Stomach (tissue), 8 donors: ENCODE measurements at regions not wholly inside any gene's neighbourhood (a gene's known extent, or its start where the extent isn't known, plus 50 kb on each side); places are given as distances from the start of the nearest gene placed in this dataset.
"Not testable (repeated sequence)": the region's sequence is repeated elsewhere in the genome, so short reads cannot be mapped to it uniquely, and the experiment has no call there.

Source experiments
- DNase-seq, 2 donors: peaks; one replicate each; pipeline versions ENCODE4 v3.0.0 to v3.0.0-alpha.2; 2013 to 2019
- H3K27ac ChIP-seq, 5 donors: fragments of 200-600 bp in 4 of 5; sonication (generic) in 4 of 5; one replicate each; pipeline ENCODE4 v1.5.1; 2013 to 2019; ENCODE audit warnings: mild to moderate bottlenecking in 1 of 5, moderate library complexity in 1 of 5
- H3K27me3 ChIP-seq, 3 donors: fragments of 200-600 bp; sonication (generic); one replicate each; pipeline ENCODE4 v1.5.1; 2017 to 2019; ENCODE audit warnings: mixed run types in 1 of 3
- H3K36me3 ChIP-seq, 4 donors: fragments of 200-600 bp; sonication (generic); 1 replicate in 3 of 4; 2 replicates in 1 of 4; pipeline ENCODE4 v1.5.1; 2016 to 2019
- H3K4me1 ChIP-seq, 4 donors: fragments of 200-600 bp; sonication (generic); one replicate each; pipeline ENCODE4 v1.5.1; 2016 to 2019
- H3K4me3 ChIP-seq, 4 donors: fragments of 200-600 bp; sonication (generic) in 3 of 4; one replicate each; pipeline ENCODE4 v1.5.1; 2016 to 2019; ENCODE audit warnings: mild to moderate bottlenecking in 1 of 4
- H3K9me3 ChIP-seq, 4 donors: fragments of 200-600 bp; sonication (generic); one replicate each; pipeline ENCODE4 v1.5.1; 2016 to 2019
- EP300 ChIP-seq: sonication (generic); formaldehyde crosslinking; IDR thresholded peaks from one replicate; pipeline ENCODE4 v1.6.1; 2017; ENCODE audit warnings: antibody characterized with exemption
- POLR2A ChIP-seq, 4 donors: fragments of 450-650 bp; IDR thresholded peaks; one replicate each; pipeline ENCODE4 v1.6.1; 2016; ENCODE audit warnings: antibody characterized with exemption in 4 of 4, control low read depth in 2 of 4, mild to moderate bottlenecking in 1 of 4, moderate library complexity in 1 of 4
- POLR2AphosphoS5 ChIP-seq, 3 donors: sonication (generic); formaldehyde crosslinking; IDR thresholded peaks; one replicate each; pipeline ENCODE4 v1.6.1; 2016; ENCODE audit warnings: antibody characterized with exemption in 3 of 3
- WGBS, 5 donors: extraction: QIAGEN DNeasy Blood & Tissue Kit in 3 of 5; methylation state at CpG; one replicate each; pipeline versions ENCODE4 v1.1.5 to v1.1.7; 2013 to 2018; 5-methylcytosine and 5-hydroxymethylcytosine counted together
- intact Hi-C: fragments of 100-400 bp; cut with DNase I; formaldehyde crosslinking; loops from one replicate; pipeline ENCODE4 v1.15.1; 2023; ENCODE audit warnings: low total_unique reads
- TF ChIP-seq, protein P1 (sequence below), 7 experiments: fragments of 450-650 bp in 4 of 7; fragments of 200-600 bp in 3 of 7; sonication (generic) in 3 of 7; IDR thresholded peaks; one replicate each; pipeline ENCODE4 v1.5.1; 2016 to 2019; ENCODE audit warnings: antibody characterized with exemption in 7 of 7, control low read depth in 2 of 7, mild to moderate bottlenecking in 1 of 7
- donor health status: healthy with polysubstance abuse.
- donor health status: Bipolar disorder and iron deficiency.
- donor health status: healthy.

DNA sequence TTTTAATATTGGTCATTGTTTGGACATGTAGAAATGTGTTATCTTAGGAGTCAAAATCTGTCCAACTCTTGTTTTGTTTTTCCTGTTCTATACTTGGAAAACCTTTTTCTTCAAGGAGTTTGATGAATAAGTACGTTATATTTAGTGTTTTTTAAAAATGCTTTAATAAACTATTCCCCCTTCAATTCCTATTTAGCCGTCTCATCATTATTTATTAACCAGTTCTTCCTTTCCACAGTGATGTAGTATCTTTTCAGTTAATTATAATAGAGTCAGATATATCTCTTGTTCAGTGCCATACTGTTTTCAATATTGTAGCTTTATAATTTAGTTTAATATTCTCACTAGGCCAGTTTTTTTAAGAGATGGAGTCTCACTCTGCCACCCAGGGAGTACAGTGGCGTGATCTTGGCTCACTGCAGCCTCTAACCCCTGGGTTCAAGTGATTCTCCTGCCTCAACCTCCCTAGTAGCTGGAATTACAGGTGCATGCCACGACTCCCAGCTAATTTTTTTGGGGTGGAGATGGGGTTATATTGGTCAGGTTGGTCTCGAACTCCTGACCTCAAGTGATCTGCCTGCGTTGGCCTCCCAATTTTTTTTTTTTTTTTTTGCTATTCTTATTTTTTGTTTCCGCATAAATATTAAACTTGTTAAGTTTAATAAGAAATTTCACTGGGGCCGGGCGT is 72.9 kb downstream of the KPNA2 start:
- no peak for DNase-seq
- Histone ChIP-seq H3K9me3 (peaks cover 0 to 3% (median 0%) of the 10 kb centered on the region in 4 donors), H3K36me3 (peaks cover 0 to 7% (median 0%) of the 10 kb centered on the region in 4 donors), H3K27ac (no peak overlapping the region), H3K27me3 (no peaks in the 10 kb centered on the region), H3K4me3 (no peak overlapping the region), H3K4me1 (peaks cover 0 to 39% (median 14%) of the 10 kb centered on the region in 4 donors)
- TF ChIP-seq EP300 (no peak), POLR2AphosphoS5 (IDR thresholded peaks at IDR 0.05) (no peak), POLR2A (IDR thresholded peaks at IDR 0.05) (no peak)
- intact Hi-C loops = no loop called here
- 80 to 96% (median 85%) methylated on average over 9 of the region's 9 CpGs for WGBS, 5 donors

DNA sequence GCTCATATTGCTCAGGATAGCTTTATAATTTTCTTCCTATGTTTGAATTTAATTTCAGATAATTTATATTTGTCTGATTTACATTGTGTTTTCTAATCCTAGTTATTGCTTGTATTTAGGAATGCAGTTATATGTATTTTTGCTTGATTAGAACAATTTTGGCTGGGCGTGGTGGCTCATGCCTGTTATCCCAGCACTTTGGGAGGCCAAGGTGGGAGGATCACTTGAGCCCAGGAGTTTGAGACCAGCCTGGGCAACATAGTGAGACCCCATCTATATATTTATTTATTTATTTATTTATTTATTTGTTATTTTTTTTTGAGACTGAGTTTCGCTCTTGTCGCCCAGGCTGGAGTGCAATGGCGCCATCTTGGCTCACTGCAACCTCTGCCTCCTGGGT is 73.9 kb downstream of the KPNA2 start:
- intact Hi-C loops, DNase-seq, H3K27me3 ChIP-seq, H3K9me3 ChIP-seq, H3K4me3 ChIP-seq, H3K27ac ChIP-seq: not testable (repeated sequence)
- 99 to 100% (median 100%) methylated on average over 4 of the region's 4 CpGs for WGBS, 5 donors
- peaks cover 0 to 32% (median 8%) of the 10 kb centered on the region in 4 donors for H3K4me1 ChIP-seq
- H3K36me3 ChIP-seq = peaks cover 0 to 12% (median 4%) of the 10 kb centered on the region in 4 donors

DNA sequence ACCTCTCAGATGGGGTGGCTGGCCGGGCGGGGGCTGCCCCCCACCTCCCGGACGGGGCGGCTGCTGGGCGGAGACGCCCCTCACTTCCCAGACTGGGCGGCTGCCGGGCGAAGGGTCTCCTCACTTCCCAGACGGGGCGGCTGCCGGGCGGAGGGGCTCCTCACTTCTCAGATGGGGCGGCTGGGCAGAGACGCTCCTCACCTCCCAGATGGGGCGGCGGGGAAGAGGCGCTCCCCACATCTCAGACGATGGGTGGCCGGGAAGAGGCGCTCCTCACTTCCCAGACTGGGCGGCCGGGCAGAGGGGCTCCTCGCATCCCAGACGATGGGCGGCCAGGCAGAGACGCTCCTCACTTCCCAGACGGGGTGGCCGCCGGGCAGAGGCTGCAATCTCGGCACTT is 80.7 kb downstream of the KPNA2 start:
- H3K27ac ChIP-seq, H3K4me1 ChIP-seq, H3K27me3 ChIP-seq, H3K9me3 ChIP-seq, intact Hi-C loops, DNase-seq, H3K4me3 ChIP-seq: not testable (repeated sequence)
- WGBS, 5 donors = 95 to 99% (median 98%) methylated on average over 21 to 32 of the region's 32 CpGs
- peaks cover 11 to 71% (median 67%) of the 10 kb centered on the region in 4 donors for H3K36me3 ChIP-seq

DNA sequence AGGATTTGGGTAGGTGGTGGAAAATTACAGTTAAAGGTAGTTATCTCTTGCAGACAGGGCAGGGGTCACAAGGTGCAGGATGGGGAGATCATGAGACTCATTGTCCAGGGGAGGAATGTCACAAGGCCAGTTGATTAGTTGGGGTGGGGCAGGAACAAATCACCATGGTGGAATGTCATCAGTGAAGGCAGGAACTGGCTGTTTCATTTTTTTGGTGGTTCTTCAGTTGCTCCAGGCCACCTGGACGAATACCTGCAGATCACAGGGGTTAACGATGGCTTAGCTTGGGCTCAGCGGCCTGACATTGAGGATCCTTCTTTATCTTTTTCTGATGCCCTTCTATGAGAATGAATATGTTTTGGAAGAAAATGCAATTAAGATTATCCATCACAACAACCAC is 87.1 kb downstream of the KPNA2 start:
- Histone ChIP-seq H3K9me3 (peaks cover 0 to 5% (median 0%) of the 10 kb centered on the region in 4 donors), H3K4me1 (peaks cover 0 to 11% (median 0%) of the 10 kb centered on the region in 4 donors), H3K4me3 (no peak overlapping the region), H3K36me3 (peaks cover 19 to 84% (median 79%) of the 10 kb centered on the region in 4 donors), H3K27me3 (no peaks in the 10 kb centered on the region), H3K27ac (no peak overlapping the region)
- WGBS, 5 donors = 97 to 99% (median 98%) methylated on average over 3 of the region's 3 CpGs
- no peak for TF ChIP-seq EP300
- TF ChIP-seq, protein P1, sequence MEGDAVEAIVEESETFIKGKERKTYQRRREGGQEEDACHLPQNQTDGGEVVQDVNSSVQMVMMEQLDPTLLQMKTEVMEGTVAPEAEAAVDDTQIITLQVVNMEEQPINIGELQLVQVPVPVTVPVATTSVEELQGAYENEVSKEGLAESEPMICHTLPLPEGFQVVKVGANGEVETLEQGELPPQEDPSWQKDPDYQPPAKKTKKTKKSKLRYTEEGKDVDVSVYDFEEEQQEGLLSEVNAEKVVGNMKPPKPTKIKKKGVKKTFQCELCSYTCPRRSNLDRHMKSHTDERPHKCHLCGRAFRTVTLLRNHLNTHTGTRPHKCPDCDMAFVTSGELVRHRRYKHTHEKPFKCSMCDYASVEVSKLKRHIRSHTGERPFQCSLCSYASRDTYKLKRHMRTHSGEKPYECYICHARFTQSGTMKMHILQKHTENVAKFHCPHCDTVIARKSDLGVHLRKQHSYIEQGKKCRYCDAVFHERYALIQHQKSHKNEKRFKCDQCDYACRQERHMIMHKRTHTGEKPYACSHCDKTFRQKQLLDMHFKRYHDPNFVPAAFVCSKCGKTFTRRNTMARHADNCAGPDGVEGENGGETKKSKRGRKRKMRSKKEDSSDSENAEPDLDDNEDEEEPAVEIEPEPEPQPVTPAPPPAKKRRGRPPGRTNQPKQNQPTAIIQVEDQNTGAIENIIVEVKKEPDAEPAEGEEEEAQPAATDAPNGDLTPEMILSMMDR (IDR thresholded peaks at IDR 0.05) = no peak
- TF ChIP-seq POLR2AphosphoS5 (IDR thresholded peaks at IDR 0.05) = no peak
- no peak for TF ChIP-seq POLR2A (IDR thresholded peaks at IDR 0.05)
- intact Hi-C loops = no loop called here
- no peak for DNase-seq

DNA sequence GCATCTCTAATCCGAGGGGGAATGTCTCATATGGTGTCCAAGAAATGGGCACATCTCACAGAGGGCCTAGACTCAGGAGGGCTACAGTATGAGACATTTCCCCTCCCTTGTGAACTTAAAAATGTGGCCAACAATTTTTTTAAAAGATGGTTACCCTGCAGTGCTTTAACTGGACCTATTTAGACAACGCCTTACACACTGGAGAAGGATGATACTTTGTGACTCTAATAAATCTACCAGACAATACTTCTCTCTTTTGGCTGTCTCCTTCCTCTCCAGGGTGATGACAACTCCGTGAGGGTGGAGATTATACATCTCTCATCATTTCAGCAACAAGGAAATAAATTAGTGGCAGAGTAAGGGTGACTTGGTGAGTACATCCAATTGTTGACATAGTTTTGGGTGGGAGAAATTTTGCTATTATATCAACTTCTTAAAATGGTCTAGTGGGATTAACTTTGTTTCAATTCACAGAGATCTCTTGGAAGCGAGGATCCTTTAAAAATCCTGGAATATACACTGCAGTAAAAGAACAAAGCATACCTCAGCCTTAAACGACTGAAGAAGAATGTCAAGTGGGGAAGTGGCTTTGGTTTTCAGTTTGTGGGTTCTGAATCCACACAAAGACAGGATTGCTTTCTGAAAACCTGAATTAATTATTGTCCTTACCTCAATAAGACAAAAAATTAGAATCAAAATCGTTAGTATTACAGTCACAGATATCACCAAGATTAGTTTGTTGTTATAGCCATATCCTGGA is 89.8 kb downstream of the KPNA2 start:
- Histone ChIP-seq H3K4me3 (no peak overlapping the region), H3K4me1 (peaks cover 0 to 11% (median 0%) of the 10 kb centered on the region in 4 donors), H3K9me3 (peaks cover 0 to 5% (median 0%) of the 10 kb centered on the region in 4 donors), H3K36me3 (peaks cover 17 to 84% (median 69%) of the 10 kb centered on the region in 4 donors), H3K27me3 (no peaks in the 10 kb centered on the region), H3K27ac (no peak overlapping the region)
- intact Hi-C loops = no loop called here
- DNase-seq = no peak
- WGBS, 5 donors = 48 to 54% (median 53%) methylated on average over 6 of the region's 6 CpGs
- TF ChIP-seq POLR2A (IDR thresholded peaks at IDR 0.05) = no peak
- TF ChIP-seq, protein P1 (IDR thresholded peaks at IDR 0.05) = no peak
- TF ChIP-seq EP300 = no peak
- TF ChIP-seq POLR2AphosphoS5 (IDR thresholded peaks at IDR 0.05) = no peak
